Loucy (cell line): ENCODE measurements at regions not wholly inside any gene's neighbourhood (a gene's known extent, or its start where the extent isn't known, plus 50 kb on each side); places are given as distances from the start of the nearest gene placed in this dataset.

Experiments
- H2AFZ ChIP-seq: fragments of 200-600 bp; sonication (generic); 2 replicates; pipeline ENCODE4 v1.6.0; 2016; ENCODE audit warnings: antibody characterized with exemption, mild to moderate bottlenecking, low read length, moderate library complexity
- H3F3A ChIP-seq: fragments of 200-600 bp; 2 replicates; pipeline ENCODE4 v1.6.0; 2016; ENCODE audit warnings: antibody characterized with exemption, low read depth, mild to moderate bottlenecking
- H3K27me3 ChIP-seq: fragments of 200-600 bp; sonication (generic); 2 replicates; pipeline ENCODE4 v1.6.1; 2014; ENCODE audit warnings: low read length, mild to moderate bottlenecking; ENCODE audit not compliant: insufficient read depth, poor library complexity, severe bottlenecking
- H3K36me3 ChIP-seq: fragments of 200-600 bp; sonication (generic); 2 replicates; pipeline ENCODE4 v1.6.1; 2016; ENCODE audit warnings: low read length; ENCODE audit not compliant: insufficient read depth
- H3K4me1 ChIP-seq: fragments of 200-600 bp; sonication (generic); 2 replicates; pipeline ENCODE4 v1.5.1; 2014; ENCODE audit warnings: low read length, mild to moderate bottlenecking; ENCODE audit not compliant: insufficient read depth, poor library complexity, severe bottlenecking
- H3K4me2 ChIP-seq: fragments of 200-600 bp; sonication (generic); 2 replicates; pipeline ENCODE4 v1.6.0; 2014; ENCODE audit warnings: antibody characterized with exemption, low read length, low read depth, mild to moderate bottlenecking; ENCODE audit not compliant: poor library complexity, severe bottlenecking
- H3K4me3 ChIP-seq: fragments of 200-600 bp; sonication (generic); 2 replicates; pipeline ENCODE4 v1.5.1; 2014; ENCODE audit warnings: low read length, mild to moderate bottlenecking, mixed read lengths; ENCODE audit not compliant: poor library complexity, severe bottlenecking
- H3K79me2 ChIP-seq: fragments of 200-600 bp; sonication (generic); 2 replicates; pipeline ENCODE4 v1.6.1; 2014; ENCODE audit warnings: low read length; ENCODE audit not compliant: insufficient read depth
- H3K9ac ChIP-seq: fragments of 200-600 bp; sonication (generic); 2 replicates; pipeline ENCODE4 v1.6.0; 2014; ENCODE audit warnings: mild to moderate bottlenecking, low read depth, low read length, moderate library complexity; ENCODE audit not compliant: poor library complexity, severe bottlenecking
- H3K9me2 ChIP-seq: fragments of 200-600 bp; sonication (generic); replicated peaks from 2 replicates; pipeline ENCODE4 v1.6.1; 2016; ENCODE audit warnings: low read depth, low read length, mixed read lengths
- H3K9me3 ChIP-seq: fragments of 200-600 bp; sonication (generic); 2 replicates; pipeline ENCODE4 v1.6.1; 2014; ENCODE audit warnings: mild to moderate bottlenecking, antibody characterized with exemption, low read length, low read depth; ENCODE audit not compliant: insufficient read depth
- H4K20me1 ChIP-seq: fragments of 200-600 bp; sonication (generic); 2 replicates; pipeline ENCODE4 v1.6.0; 2014; ENCODE audit warnings: antibody characterized with exemption, low read length, mild to moderate bottlenecking; ENCODE audit not compliant: insufficient read depth, poor library complexity, severe bottlenecking
- CTCF ChIP-seq: fragments of 200-600 bp; sonication (generic); conservative IDR thresholded peaks from 2 replicates; pipeline ENCODE4 v1.5.1; 2014; ENCODE audit warnings: mild to moderate bottlenecking, antibody characterized with exemption, low read length
- EZH2phosphoT487 ChIP-seq: fragments of 200-600 bp; IDR thresholded peaks from 2 replicates; pipeline ENCODE4 v1.6.1; 2018; ENCODE audit warnings: antibody characterized with exemption, mild to moderate bottlenecking, moderate library complexity, borderline replicate concordance

GRCh38 chr13:73133531-73133930, 74.7 kb downstream of the KLF5 start:
- H3K4me2 ChIP-seq, result no peak overlapping the region
- H4K20me1 ChIP-seq, result no peaks in the 10 kb centered on the region
- no peaks in the 10 kb centered on the region for H3K36me3 ChIP-seq

GRCh38 chr13:73131247-73131646, 72.4 kb downstream of the KLF5 start:
- Histone ChIP-seq H3K4me3 (no peak overlapping the region), H3K79me2 (no peaks in the 10 kb centered on the region), H3K9ac (no peak overlapping the region), H3K4me1 (no peaks in the 10 kb centered on the region), H3F3A (no peaks in the 10 kb centered on the region), H2AFZ (no peak overlapping the region), H3K27me3 (no peaks in the 10 kb centered on the region), H3K9me2 (no peaks in the 10 kb centered on the region), H3K36me3 (no peaks in the 10 kb centered on the region), H3K9me3 (no peaks in the 10 kb centered on the region), H3K4me2 (no peak overlapping the region), H4K20me1 (no peaks in the 10 kb centered on the region)
- TF ChIP-seq CTCF, result no peak
- TF ChIP-seq EZH2phosphoT487, result no peak

More at GRCh38 chr13:73133531-73133930, 74.7 kb downstream of the KLF5 start:
- H3K9me3 ChIP-seq, result no peaks in the 10 kb centered on the region
- no peaks in the 10 kb centered on the region for H3K27me3 ChIP-seq
- TF ChIP-seq EZH2phosphoT487 (no peak), CTCF (no peak)
- H3K9ac ChIP-seq, result no peak overlapping the region
- no peaks in the 10 kb centered on the region for H3K79me2 ChIP-seq
- no peaks in the 10 kb centered on the region for H3K4me1 ChIP-seq
- no peak overlapping the region for H2AFZ ChIP-seq
- H3K4me3 ChIP-seq, result no peak overlapping the region
- H3F3A ChIP-seq, result no peaks in the 10 kb centered on the region
- no peaks in the 10 kb centered on the region for H3K9me2 ChIP-seq

- Histone ChIP-seq H3K9me2 (no peaks in the 10 kb centered on the region), H3K4me2 (no peak overlapping the region), H3K36me3 (no peaks in the 10 kb centered on the region), H3K79me2 (no peaks in the 10 kb centered on the region), H3K4me1 (no peaks in the 10 kb centered on the region), H3K9ac (no peak overlapping the region), H3F3A (no peaks in the 10 kb centered on the region), H2AFZ (no peak overlapping the region), H3K27me3 (no peaks in the 10 kb centered on the region), H3K9me3 (no peaks in the 10 kb centered on the region), H4K20me1 (no peaks in the 10 kb centered on the region), H3K4me3 (no peak overlapping the region)
- TF ChIP-seq CTCF (no peak), EZH2phosphoT487 (no peak)
Measured at GRCh38 chr13:73129023-73129422, 70.2 kb downstream of the KLF5 start.
